ENCODE measurements at regions not wholly inside any gene's neighbourhood (a gene's known extent, or its start where the extent isn't known, plus 50 kb on each side); places are given as distances from the start of the nearest gene placed in this dataset.

DNA sequence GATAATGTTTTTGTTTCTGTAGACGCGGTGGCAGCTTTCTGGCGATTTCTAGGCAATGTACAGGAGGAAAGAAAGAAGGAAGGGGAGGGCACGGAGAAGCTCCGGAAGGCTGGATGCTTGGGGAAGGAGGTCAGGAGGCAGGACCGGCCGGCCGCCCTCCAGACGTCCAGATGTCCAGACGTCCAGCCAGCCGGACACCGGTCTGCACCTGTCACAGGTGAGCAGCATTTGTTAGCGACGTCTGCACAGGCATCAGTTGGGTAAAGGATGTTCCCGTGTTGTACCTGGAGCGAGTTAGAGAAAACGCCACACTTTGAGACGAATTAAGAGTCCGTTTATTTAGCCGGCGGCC, 90.0 kb upstream of the PPP2R3B start:
- no peak overlapping the region for H3K4me3 ChIP-seq (ENCODE audit: low read length)
- no peak for TF ChIP-seq CTCF (conservative IDR thresholded peaks at IDR 0.05; ENCODE audit: low read length)
- no peak for DNase-seq (ENCODE audit: low read depth)

DNA sequence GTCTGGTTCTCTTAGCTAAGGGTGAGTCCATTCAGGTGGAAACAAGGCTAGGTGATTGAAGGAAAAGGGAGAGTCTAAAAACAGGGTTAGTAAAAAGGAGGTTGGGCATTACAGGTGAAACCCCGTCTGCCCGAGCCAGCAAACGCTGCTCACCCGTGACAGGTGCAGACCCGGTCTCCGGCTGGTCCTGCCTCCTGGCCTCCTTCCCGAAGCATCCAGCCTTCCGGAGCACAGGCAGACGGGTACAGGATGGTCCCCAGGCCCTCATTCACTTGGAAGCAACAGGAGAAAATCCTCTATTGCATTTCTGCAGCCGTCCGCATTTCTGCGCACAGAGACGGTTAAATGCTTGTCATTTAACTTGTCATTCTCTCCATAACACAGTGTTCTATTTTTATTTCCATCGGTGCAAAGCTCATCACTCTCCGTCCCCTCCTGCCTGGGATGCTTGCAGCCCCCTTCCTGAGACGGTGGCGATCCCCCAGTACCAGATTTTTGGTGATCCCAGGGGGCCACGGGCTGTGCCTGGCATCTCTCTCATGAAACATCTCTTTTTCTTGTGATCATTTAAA, 90.8 kb upstream of the PPP2R3B start:
- no peak for TF ChIP-seq CTCF (conservative IDR thresholded peaks at IDR 0.05; ENCODE audit: low read length)
- DNase-seq (ENCODE audit: low read depth): no peak
- H3K4me3 ChIP-seq (ENCODE audit: low read length): no peak overlapping the region

DNA sequence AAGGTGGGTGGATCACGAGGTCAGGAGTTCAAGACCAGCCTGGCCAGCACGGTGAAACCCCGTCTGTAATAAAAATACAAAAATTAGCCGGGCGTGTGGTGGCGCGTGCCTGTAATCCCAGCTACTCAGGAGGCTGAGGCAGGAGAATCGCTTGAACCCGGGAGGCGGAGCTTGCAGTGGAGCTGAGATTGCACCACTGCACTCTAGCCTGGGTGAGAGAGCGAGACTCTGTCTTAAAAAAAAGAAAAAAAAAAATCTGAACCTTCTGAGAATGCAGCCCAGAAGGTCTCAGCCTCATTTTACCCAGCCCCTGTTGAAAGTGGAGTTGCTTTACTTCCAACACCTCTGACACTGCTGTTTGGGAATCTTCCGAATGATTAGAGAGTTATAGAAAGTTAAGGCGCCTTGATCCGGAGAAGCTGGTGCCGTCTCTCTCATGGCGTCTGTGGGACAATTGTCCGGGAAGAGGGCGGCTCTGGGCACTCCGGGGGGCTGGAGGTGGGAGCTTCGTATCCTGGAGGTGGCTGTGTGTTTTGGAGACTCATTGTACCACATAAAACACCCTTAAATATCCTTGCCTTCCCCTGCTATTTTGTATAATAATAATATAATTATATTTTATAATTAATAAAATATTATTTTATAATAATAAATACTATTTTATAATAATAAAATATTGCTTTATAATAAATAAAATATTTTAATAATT, 92.7 kb upstream of the PPP2R3B start:
- H3K4me3 ChIP-seq (ENCODE audit: low read length): no peak overlapping the region
- DNase-seq (ENCODE audit: low read depth): no peak
- no peak for TF ChIP-seq CTCF (conservative IDR thresholded peaks at IDR 0.05; ENCODE audit: low read length)

DNA sequence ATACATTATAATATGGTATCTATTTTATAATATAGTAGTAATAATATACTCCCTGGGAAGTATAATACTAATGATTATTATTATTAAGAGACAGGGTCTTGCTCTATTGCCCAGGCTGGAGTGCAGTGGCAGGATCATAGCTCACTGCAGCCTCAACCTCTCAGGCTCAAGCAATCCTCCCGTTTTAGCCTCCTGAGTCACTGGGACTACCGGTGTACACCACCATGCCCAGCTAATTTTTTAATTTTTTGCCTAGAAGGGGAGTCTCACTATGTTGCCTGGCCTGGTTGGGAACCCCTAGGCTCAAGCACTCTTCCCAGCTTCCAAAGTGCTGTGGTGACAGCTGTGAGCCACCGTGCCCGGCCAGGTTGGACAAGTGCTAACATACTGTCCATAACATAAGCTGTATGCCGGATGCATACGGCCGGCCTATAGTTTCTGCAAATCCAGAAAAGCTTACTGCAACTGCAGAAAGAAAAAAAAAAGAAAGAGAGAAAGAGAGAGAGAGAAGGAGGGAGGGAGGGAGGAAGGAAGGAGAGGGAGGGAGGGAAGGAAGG, 94.2 kb upstream of the PPP2R3B start:
- no peak for TF ChIP-seq CTCF (conservative IDR thresholded peaks at IDR 0.05; ENCODE audit: low read length)
- no peak for DNase-seq (ENCODE audit: low read depth)
- H3K4me3 ChIP-seq (ENCODE audit: low read length): no peak overlapping the region

DNA sequence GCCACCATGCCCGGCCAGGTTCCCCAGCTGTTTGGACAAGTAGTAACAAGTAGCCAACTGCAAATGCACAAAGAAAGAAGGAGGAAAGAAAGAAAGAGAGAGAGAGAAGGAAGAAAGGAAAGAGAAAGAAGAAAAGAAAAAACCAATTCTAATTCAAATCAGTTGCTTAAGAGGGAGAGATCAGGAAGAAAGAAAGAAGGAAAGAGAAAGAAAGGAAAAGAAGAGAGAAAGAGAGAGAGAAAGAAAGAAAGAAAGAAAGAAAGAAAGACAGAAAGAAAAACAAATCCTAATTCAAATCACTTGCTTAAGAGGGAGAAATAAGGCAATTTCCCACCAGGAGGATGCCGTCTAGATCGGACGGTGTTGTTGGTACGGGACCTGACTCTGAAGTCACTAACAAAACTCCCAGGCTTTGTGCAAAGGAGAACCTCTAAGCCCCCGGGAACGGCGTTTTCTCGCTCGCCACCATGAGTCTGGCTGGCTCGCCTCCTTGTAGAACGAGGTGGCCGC, 95.5 kb upstream of the PPP2R3B start:
- DNase-seq (ENCODE audit: low read depth): no peak
- no peak for TF ChIP-seq CTCF (conservative IDR thresholded peaks at IDR 0.05; ENCODE audit: low read length)
- H3K4me3 ChIP-seq (ENCODE audit: low read length): no peak overlapping the region

GRCh38 chrX:482702-483203, 96.0 kb upstream of the PPP2R3B start:
- no peak for DNase-seq (ENCODE audit: low read depth)
- H3K4me3 ChIP-seq (ENCODE audit: low read length): no peak overlapping the region
- TF ChIP-seq CTCF (conservative IDR thresholded peaks at IDR 0.05; ENCODE audit: low read length): no peak

DNA sequence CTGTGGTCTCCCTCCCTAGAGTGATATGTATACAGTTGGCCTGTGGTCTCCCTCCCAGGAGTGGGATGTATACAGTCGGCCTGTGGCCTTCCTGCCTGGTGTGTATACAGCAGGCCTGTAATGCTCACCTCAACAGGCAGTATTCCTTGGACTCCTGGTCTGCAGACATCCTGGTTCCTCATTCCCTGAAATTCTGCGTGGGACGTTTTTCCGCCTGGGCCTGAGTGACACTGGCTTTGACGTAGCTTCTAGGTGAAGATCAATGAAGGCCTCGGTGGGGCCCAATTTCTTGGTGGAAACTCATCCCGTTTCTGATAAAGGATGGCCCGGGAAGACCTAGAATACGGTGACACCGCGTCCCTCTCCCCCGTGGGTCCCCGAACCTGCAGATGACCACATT, 98.7 kb upstream of the PPP2R3B start:
- H3K4me3 ChIP-seq (ENCODE audit: low read length): no peak overlapping the region
- DNase-seq (ENCODE audit: low read depth): no peak
- TF ChIP-seq CTCF (conservative IDR thresholded peaks at IDR 0.05; ENCODE audit: low read length): no peak

All from AG10803 (cell line).